Activated T-cell treated with anti-CD3 and anti-CD28 coated beads for 48 hours (primary cell): ENCODE measurements at regions not wholly inside any gene's neighbourhood (a gene's known extent, or its start where the extent isn't known, plus 50 kb on each side); places are given as distances from the start of the nearest gene placed in this dataset.

Experiments
- DNase-seq: peaks from one replicate; pipeline ENCODE4 v3.0.0-alpha.2; 2020; ENCODE audit warnings: low read depth

GRCh38 chr17:71283486-71283885 is 837.3 kb upstream of the SOX9 start:
- no peak for DNase-seq

GRCh38 chr17:71284032-71284755 is 836.6 kb upstream of the SOX9 start:
- no peak for DNase-seq

GRCh38 chr17:71286625-71287024 is 834.2 kb upstream of the SOX9 start:
- DNase-seq, result no peak

- DNase-seq, result no peak
These were observed 833.6 kb upstream of the SOX9 start for GRCh38 chr17:71287071-71287823.

- no peak for DNase-seq
These were observed 828.8 kb upstream of the SOX9 start for GRCh38 chr17:71292006-71292405.

GRCh38 chr17:71296005-71296404 is 824.8 kb upstream of the SOX9 start:
- no peak for DNase-seq

DNA sequence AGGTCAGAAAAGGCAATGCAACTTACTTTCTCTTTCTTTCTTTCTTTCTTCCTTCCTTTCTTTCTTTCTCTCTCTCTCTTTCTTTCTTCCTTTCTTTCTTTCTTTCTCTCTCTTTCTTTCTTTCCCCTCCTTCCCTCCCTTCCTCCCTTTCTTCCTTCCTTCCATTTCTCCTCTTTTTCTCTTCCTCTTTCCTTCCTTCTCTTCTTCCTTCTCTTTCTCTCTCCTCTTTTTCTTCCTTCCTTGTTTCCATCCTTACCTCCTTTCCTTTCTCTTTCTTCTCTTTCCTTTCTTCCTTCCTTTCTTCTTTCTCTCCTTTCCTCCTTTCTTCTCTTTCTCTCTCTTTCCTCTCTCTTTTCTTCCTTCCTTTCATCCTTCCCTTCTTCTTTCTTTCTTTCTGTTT is 819.8 kb upstream of the SOX9 start:
- DNase-seq, result no peak

DNA sequence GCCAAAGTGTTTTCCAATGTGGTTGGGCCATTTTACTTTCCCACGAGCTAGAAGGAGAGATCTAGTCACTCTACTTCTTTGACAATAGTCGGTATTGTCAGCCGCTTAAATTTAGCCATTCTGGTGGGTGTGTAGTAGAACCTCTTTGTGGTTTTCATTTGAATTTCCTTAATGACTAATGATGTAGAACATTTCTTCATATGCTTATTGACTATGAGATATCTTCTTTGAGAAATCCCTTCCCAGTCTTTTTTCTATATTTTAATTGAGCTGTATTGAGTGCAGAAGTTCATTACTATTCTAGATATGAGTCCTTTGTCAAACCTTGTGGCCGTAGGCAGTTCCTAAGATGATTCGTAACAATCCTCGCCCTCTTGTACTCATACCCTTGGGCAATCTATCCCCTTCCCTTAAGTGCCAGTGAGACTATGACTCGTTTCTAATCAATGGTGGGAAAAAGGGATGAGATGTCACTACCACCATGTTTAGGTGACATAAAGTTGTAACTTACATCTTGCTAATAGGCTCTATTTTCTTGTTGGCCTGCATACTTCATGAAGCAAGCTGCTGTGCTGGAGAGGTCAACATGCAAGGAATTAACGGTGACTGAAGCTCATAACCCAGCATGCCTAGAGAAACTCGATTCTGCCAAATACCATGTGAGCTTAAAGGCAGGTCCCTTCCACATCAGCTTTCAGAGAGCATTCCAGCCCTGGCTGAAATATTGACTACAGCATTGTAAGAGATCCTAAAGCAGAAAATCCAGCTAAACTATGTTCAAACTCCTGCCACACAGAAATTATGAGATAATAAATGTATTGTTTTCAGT is 817.9 kb upstream of the SOX9 start:
- DNase-seq, result no peak

GRCh38 chr17:71304498-71305158 is 816.2 kb upstream of the SOX9 start:
- no peak for DNase-seq

DNA sequence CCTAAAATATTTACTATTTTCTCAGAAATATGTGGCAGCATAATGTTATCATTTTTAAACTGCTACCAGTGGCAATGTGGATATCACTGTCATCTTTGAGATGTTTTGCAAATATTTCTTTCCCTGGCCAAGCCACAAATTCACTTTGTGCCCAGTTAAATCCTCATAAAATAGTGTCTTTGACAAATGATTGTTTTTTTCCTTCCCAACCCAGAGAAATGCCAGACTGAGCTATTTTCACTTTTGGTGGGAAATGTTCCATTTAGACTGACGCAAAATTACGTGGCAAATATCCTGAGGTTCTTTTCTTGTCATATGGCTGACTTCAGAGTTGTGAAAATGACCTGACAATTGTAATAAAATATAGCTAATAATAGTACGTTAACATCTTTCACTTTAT is 807.0 kb upstream of the SOX9 start:
- DNase-seq, result no peak

DNA sequence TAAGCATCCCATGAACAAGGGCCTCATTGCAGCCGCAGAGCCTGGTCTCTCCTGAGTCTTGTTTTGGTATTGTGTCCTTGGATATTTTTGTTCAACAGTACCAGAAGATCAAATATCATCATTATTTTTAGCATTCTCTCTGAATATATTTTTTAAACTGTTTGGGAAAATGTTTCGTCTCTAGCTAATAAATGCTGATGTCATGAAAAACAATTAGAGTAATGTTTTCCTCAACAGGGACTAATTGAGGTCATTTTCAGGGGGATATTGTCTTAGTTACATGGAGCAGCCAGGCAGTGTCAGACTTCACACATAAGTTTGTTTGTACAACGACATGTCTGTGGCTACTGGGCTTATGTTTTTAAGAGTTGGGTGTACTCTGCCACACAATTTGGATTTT is 805.3 kb upstream of the SOX9 start:
- DNase-seq, result no peak

- DNase-seq, result no peak
These were observed 804.5 kb upstream of the SOX9 start for GRCh38 chr17:71316176-71316897.

DNA sequence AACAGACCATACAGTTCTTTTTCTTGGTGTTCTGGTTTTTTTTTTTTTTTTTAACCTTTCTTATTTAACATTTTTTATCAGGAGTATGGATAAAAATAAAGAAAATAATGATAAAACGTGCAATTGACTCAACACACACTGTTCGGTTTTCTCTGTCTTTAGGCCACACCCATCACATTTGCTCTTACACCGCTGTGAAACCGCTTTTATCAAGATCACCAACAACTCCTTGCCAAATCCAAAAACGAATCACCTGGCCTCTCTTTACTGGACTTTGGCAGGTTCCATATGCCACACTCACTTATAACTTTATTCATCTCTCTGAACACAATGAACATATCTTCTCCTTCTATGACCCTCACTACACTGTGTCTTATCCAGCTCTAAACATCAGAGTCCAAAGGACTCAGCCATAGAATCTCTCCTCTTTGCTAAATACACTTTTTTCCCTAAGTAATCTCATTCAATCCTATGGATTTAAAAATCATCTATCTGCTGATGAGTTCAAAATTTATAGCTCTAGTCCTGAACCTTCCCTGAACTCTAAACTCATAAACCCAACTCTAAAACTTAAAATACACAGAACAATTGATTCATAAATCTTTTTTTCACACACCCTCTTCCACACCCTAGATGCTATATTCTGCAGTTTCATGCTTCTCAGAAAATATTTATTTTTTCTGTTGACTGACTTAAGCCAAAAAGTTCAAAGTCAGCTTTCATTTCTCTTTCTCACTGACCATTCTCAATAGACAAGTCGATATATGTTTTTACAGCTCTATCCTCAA is 800.6 kb upstream of the SOX9 start:
- no peak for DNase-seq

DNA sequence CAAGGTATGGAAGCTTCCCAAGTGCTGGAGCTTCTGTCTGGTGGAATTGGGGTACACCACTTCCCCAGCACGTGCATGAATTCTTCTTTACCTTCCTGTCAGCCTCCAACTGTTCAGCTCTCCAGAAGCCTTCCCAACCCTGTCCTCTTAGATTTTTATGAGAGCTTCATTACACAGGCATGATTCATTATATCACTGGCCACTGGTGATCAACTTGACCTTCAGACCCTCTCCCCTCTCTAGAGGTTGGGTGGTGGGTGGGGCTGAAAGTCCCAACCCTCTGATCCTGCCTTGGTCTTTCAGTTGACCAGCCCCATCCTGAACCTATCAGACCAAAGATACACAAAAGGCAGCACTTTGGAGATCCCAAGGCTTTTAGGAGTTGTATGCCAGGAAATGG is 795.7 kb upstream of the SOX9 start:
- no peak for DNase-seq

GRCh38 chr17:71325886-71326285 is 794.9 kb upstream of the SOX9 start:
- no peak for DNase-seq

DNA sequence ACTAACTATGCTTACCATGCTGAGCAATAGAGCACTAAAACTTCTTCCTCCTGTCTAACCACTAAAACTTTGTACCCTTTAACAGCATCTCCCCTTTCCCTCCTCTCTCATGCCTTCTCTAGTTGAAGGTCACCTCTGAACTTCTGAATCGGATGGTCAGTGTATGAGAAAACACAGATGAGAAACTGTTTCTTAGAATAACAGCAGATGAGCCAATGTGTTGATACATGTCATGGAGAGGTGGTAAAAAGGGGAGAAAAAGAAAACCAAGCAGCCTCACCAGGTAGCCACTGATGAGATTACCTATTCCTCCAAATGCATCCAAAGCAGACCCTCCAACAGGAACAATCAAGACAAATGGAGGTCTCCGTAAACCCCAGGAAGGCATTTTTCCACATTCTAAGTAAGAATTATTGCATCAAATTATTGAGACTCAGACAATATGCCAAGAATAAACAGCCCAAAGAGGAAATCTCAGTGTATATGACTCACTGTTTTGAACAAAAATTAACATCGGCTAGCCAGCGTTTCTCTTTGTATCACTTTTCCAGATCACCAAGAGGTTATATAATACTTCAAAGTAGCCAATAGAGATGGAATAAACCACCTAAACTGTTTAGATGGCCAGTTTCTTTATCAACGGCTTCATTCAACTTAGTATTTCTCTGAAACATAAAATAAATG is 793.3 kb upstream of the SOX9 start:
- DNase-seq, result no peak

DNA sequence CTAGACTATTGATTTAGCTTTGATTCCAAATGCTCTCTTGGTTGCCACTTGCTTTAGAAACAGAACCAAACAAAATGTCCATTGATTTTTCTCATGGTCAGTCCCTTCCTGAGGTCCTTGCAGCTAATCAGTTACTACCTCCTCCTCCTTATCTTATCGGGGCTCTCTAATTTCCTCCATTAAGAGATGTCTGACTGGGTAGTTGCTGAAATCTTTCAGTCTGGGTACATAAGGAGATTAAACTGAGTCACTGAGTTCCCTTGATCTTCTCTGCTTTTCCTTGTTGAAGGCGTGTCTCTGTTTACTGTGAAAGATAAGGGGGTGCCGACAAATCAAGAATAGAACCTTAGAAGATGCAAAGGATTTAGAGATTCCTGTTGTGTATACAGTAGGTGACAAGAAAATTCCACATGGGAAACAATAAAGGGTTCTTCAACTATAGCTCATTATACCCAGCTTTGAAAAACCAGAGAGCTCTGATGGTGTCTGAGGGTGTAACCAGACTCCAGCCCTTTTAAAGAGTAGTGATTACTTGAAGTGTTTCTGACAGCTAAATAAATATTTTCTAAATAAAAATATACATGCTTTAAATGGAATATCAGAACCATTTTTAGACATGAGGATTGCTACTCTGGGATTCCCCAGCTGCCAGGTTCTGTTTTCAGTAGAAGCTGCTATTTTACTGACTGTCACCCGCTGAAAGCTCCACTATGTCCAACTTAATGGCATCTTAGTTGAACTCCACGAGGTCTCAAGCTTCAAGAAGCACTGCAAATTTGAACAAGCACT is 791.3 kb upstream of the SOX9 start:
- no peak for DNase-seq

- no peak for DNase-seq
These were observed 790.8 kb upstream of the SOX9 start for GRCh38 chr17:71330099-71330375.

GRCh38 chr17:71331754-71332325 is 789.0 kb upstream of the SOX9 start:
- DNase-seq, result no peak
